Islet of Langerhans (tissue), 1 donor: ENCODE measurements at regions not wholly inside any gene's neighbourhood (a gene's known extent, or its start where the extent isn't known, plus 50 kb on each side); places are given as distances from the start of the nearest gene placed in this dataset.
"Not testable (repeated sequence)": the region's sequence is repeated elsewhere in the genome, so short reads cannot be mapped to it uniquely, and the experiment has no call there.

Source experiments
- FAIRE-seq: peaks from one replicate; lab custom pipeline; 2011; peaks lifted over from hg19 to GRCh38; lab: Jason Lieb, UNC

- FAIRE-seq = peak; percentile 17
These were observed 365.3 kb upstream of the KCNMB2 start for GRCh38 chr3:178170698-178171535.

GRCh38 chr3:178172121-178172520 is 364.1 kb upstream of the KCNMB2 start:
- FAIRE-seq = no peak

DNA sequence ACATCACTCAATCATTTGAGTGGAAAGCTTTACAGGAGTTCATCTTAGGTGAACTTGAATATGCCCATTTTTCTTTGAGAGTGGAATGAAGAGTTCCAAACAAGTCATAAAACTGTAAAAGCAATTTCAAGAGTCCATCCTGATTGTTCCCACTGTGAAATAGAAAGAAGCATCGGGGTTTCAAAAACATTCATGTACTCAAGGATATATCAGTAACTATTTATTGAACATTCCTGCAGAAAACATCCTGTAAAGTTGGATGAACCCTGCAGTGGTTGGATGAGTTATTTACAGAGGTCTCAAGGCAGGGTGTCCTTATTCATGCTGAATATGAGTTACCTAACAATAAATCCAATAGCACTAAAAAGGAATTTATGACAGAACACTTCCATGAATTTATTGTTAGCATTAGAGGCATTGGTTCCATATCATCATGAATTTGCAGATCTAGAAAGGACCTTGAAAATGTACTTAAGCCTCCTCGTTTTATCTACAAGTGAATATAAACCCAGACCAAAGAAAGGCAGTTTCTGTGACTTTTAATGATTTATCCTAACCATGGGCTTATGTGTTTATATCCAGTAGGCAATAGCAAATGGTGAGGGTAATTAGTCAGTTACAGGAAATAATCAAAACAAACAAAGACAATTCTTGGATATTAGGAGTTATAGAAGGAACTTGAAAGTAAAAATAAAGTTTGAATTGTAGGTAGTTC is 361.9 kb upstream of the KCNMB2 start:
- no peak for FAIRE-seq

GRCh38 chr3:178181088-178181487 is 355.1 kb upstream of the KCNMB2 start:
- no peak for FAIRE-seq

DNA sequence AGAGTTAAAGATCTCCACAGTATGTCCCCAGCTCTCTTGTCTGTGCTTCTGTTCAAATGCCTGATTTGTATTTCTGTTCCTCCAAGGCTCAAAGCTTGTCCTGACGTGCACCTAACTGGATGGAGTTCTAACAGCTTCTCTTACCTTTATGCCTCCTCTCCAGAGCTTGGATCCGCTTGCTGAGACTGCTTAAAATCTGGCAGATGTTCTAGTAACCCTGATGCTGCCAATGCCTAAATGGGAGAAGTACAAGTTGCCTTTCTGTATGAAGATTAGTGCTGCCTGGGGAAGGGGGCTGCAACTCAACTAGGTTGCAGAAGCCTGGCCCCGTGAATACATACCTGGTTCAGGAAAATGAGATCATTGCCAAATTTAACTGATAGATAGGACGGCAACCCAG is 354.5 kb upstream of the KCNMB2 start:
- no peak for FAIRE-seq

- no peak for FAIRE-seq
These were observed 353.9 kb upstream of the KCNMB2 start for GRCh38 chr3:178182337-178182779.

GRCh38 chr3:178184833-178185232 is 351.4 kb upstream of the KCNMB2 start:
- no peak for FAIRE-seq

DNA sequence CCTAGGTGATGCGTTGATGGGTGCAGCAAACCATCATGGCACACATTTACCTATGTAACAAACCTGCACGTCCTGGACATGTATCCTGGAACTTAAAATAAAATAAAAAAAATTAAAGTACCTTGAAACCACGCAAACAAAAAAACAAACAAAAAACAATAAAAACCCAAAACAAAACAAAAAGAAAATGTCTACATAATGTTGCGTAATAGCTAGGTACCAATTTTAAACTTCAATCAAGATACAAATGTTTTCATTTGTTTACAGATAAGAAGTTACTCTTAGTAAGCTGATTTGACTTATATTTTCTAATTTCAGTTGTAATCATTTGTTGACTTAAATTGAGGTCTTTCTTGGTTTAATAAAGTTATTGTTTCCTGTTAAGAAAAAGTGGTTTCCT is 349.6 kb upstream of the KCNMB2 start:
- FAIRE-seq = no peak

GRCh38 chr3:178189854-178190253 is 346.4 kb upstream of the KCNMB2 start:
- FAIRE-seq = no peak

- no peak for FAIRE-seq
These were observed 342.4 kb upstream of the KCNMB2 start for GRCh38 chr3:178193846-178194245.

- no peak for FAIRE-seq
These were observed 341.7 kb upstream of the KCNMB2 start for GRCh38 chr3:178194539-178194938.

DNA sequence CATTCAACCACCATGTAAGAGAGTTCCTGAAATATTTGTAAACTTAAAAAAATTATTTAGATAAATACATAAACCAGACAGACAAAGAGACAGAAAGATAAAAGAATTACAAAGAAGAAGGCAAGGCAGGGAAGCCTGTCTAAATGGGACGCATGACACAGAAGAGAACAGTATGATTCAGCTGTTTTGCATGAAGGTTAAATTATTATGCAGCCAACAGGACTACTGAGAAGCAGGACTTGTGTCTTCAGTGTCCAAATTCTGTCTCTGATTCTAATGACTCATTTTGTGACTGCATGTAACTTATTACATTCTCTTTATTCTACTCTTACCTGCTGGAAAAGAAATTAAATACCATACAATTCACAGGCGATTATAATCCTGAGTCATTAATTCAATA is 340.4 kb upstream of the KCNMB2 start:
- no peak for FAIRE-seq

- FAIRE-seq = no peak
These were observed 337.9 kb upstream of the KCNMB2 start for GRCh38 chr3:178198329-178198728.

- no peak for FAIRE-seq
These were observed 335.9 kb upstream of the KCNMB2 start for GRCh38 chr3:178200316-178200715.

- FAIRE-seq = no peak
These were observed 334.5 kb upstream of the KCNMB2 start for GRCh38 chr3:178201714-178202113.

GRCh38 chr3:178202194-178202593 is 334.0 kb upstream of the KCNMB2 start:
- no peak for FAIRE-seq

DNA sequence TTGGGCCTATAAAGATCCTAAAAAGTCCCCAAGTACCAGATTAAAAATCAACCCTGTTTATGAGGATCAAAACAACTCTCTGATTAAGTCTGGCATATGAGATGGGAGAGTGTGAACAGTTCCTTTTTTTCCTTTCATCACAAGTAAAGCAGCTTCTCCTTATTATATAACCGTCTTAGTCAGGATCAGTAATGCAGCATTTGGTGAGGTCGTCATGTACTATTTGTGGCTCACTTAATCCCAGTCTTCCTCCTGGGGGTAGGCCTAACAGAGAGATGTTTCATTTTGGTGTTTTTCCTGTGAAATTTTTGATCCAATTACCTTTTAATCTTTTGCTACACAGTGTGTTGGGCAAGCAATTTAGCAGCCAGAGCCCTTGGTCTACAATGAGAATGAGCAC is 333.1 kb upstream of the KCNMB2 start:
- peak; percentile 21 for FAIRE-seq

- FAIRE-seq = no peak
These were observed 332.6 kb upstream of the KCNMB2 start for GRCh38 chr3:178203650-178204049.

DNA sequence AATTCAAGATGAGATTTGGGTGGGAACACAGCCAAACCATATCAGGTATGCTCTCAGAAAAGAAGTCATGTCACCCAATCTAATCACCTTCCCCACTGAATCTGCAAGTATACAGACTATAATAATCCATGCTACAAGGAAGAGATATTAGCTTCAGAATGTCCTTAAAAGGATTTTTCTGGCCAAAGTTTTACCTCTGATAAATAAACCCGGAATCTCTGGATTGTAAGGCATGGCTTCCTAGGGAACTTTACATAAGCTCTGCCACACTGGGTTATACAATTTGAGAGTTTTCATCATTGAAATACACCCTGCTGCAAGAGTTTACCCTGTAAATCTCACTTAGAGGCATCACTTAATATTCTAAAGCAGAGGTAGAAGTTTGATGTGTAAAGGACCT is 330.5 kb upstream of the KCNMB2 start:
- FAIRE-seq = no peak

DNA sequence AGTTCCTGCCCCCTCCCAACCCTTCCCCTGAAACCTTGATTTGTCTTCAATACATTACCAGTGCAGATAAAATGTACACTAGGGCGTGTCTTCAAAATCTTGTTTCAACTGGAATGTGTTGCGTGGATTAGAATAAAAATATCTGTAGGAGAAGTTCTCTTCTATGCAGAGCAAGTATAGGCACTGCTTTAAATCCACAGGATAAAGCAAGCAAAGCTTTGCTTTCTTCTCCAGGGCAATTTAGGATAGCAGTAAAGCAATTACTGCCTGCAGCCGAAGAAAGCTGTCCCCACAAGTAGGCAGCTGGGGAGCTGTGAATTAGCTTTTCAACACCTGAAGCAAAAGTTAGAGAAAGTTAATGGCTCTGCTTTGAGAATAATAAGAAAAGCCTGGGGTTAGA is 329.7 kb upstream of the KCNMB2 start:
- no peak for FAIRE-seq

GRCh38 chr3:178207161-178207560 is 329.1 kb upstream of the KCNMB2 start:
- not testable (repeated sequence) for FAIRE-seq

- FAIRE-seq = not testable (repeated sequence)
These were observed 328.6 kb upstream of the KCNMB2 start for GRCh38 chr3:178207627-178208026.

DNA sequence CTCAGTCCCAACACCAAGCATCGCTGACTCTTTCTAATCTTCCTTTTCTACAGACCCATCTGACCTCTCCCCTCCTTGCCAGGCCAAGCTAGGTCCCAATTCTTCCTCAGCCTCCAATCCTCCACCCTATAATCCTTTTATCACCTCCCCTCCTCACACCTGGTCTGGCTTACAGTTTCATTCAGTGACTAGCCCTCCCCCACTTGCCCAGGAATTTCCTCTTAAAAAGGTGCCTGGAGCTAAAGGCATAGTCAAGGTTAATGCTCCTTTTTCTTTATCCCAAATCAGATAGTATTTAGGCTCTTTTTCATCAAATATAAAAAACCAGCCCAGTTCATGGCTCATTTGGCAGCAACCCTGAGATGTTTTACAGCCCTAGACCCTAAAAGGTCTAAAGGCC is 327.1 kb upstream of the KCNMB2 start:
- FAIRE-seq = not testable (repeated sequence)

GRCh38 chr3:178209618-178210017 is 326.6 kb upstream of the KCNMB2 start:
- FAIRE-seq = not testable (repeated sequence)
